ENCODE measurements at regions not wholly inside any gene's neighbourhood (a gene's known extent, or its start where the extent isn't known, plus 50 kb on each side); places are given as distances from the start of the nearest gene placed in this dataset.

DNA sequence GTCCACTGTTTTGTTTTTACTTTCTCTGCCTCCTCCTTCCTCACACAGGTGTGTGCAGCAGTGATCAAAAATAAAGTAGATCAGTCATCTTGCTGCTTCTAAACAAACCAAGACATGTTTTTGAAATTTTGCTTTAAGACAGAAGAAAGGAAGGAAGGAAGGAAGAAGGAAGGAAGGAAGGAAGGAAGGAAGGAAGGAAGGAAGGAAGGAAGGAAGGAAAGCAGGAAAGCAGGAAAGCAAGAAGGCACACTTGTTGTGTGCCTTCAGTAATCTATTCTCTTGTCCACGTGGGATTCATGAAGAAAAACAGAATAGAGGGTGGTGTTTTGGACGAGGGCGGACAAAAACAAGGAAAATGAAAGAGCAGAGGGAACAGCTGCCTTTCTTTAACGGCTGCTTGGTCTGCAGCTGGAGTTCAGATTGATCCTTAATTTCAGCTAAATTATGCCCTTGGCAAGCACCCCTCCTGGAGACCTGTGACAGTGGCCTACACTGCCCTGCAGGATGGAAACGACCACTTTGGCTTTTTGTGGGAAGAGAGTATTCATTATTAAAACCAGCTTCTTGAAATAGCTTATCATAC, 188.5 kb upstream of the IRX3 start:
- no peak for DNase-seq (ENCODE audit: low read depth)

DNA sequence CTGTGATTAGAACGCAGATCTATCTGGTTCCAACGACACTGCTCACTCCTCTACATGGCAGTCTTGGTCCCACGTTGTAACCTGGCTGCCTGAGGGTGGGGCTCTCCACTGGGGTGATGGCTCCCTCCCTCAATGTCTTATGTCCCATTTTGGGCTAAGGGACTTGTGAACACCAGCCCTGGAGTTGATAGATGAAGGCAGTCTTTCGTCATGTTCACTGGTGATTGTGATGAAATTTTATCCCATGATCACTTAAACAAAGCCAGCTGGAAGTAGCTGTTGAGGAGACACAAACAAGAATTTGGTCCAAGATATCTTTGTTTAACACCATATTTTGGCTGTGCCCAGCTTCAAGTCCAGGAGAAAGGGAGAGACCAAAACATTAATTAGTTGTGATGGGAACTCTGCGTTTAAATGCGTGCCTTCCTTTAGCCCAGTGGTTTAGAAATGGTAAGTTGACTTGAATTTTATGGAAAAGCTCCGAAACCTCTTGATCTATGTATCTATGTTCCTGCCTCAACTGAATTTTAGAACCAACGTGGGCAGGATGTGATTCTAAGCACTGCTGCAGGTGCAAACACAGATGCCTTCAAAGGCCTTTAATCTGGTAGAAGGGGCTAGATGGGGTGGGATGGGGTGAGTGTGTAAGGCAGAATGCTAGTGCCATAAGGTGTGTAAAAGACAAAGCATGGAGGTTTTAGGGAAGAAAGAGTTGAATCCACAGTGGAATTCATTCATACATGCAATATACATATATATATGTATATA, 186.8 kb upstream of the IRX3 start:
- DNase-seq (ENCODE audit: low read depth), result no peak

GRCh38 chr16:54467398-54467797, 180.8 kb upstream of the IRX3 start:
- DNase-seq (ENCODE audit: low read depth), result no peak

DNA sequence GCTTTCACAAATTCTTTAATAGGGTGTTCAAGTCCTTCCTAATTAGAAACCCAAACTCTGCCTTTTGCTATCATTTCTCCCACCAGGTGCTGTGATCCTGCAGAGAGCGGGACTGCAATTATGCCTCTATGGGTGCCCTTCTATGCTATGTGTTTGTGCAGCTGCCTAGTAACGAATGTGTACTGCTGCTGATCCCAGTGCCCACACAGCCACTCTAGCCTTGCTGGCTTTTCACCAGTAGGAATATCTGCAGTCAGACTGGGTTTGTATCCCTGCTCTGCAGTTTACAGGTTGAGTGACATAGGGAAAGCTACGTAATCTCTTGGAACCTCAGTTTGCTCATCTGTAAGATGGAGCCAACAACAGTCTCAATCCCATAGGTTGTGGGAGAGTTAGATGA, 179.6 kb upstream of the IRX3 start:
- no peak for DNase-seq (ENCODE audit: low read depth)

- DNase-seq (ENCODE audit: low read depth), result no peak
Observed at GRCh38 chr16:54465063-54465462, 178.5 kb upstream of the IRX3 start.

DNA sequence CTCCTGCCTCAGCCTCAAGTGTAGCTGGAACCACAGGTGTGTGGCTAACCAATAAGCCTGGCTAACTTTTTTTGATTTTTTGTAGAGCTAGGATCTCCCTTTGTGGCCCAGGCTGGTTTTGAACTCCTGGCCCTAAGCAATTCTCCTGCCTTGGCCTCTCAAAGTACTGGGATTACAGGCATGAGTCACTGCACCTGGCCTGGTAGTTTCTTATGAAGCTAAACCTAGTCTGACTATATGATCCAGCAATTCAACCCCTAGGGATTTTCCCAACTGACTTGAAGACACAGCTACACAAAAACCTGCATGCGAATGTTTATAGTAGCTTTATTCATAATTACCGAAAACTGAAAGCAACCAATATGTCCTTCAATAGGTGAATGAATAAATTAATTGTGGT, 176.2 kb upstream of the IRX3 start:
- no peak for DNase-seq (ENCODE audit: low read depth)

DNA sequence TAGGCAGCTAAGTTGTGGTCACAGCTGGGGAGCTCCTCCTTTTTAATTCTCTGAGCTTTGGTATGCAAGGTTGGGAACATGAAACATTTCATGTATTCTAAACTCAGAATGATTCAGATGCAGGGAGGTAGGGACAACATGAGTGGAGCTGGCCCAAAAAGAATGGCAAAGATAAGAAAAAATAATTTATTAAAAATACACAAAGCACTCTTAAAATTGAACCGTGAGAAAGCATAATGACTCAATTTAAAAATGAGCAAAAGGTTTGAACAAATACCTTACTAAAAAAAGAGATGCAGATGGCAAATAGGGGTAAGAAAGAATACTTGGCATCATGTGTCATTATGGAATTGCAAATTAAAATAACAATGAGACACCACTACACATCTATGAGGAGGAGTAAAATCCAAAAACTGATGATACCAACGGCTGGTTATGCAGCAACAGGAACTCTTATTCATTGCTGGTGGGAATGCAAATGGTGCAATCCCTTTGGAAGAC, 175.6 kb upstream of the IRX3 start:
- no peak for DNase-seq (ENCODE audit: low read depth)

GRCh38 chr16:54460263-54460860, 173.8 kb upstream of the IRX3 start:
- DNase-seq (ENCODE audit: low read depth), result no peak

- DNase-seq (ENCODE audit: low read depth), result no peak
Observed at GRCh38 chr16:54459509-54460262, 173.1 kb upstream of the IRX3 start.

DNA sequence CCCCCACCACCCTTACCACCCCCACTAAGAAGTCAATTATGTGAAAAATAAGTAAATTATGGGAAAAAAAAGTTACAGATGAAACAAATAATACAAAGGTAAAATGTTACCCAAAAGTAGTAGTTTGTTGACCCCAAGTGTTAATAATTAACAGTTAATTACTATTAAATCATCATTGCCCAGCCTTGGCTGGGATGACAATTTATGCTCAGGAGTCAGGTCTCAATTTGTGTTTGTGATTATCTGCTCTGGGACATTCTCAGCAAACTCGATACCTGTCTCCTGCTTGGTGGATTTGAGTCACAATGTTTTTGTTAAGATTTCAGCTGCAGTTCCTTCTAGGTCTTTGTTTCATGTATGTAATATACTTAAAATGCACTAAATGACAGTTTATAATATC, 172.3 kb upstream of the IRX3 start:
- DNase-seq (ENCODE audit: low read depth), result no peak

GRCh38 chr16:54456291-54456690, 169.7 kb upstream of the IRX3 start:
- no peak for DNase-seq (ENCODE audit: low read depth)

DNA sequence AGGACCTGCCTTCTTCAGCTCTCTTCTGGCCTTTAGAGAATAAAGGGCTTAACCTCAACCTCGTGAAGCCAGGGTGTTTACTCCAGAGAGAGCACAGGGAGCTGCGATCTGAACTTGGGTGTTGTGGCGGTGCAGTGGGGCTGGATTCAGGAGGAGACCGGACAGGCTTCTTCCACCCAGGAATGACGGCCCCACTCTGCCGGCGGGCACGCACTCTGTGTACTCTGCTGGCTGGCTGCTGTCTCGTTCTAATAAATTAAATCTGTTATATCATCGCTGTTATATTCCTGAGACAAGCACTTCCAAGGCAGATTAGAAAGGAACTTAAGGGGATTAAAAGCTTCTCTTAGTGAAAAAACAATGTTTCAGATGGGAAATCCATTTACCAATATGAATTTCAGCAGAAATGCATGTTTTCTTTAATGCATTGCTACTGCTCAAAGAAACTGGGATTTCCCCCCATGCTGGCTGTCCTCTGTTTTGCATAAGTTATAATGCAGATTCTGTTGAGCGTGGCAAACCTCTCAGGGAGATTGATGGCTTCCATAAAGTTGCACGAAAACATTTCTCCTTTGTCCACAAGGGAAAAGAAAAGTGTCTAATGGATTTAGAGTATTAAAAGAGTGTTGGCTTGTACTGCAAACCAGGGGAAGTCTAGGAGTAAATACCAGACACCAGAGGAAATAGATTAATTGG, 168.6 kb upstream of the IRX3 start:
- DNase-seq (ENCODE audit: low read depth), result no peak

DNA sequence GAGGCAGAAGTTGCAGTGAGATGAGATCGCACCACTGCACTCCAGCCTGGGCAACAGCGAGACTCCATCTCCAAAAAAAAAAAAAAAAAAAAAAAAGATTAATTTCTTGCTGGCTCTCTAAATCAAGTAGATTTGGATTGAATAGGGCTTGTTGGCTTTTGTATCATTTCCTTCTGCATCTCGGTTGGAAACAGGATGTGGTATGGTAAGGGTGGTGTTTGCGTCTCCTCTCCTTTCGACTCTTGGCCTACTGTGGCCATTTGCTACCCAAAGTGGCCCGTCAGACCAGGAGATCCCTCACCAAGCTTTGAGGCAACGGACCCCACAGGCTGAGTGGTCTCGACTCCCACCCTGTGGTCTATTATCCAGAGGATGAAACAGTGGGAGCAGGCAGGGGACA, 168.0 kb upstream of the IRX3 start:
- no peak for DNase-seq (ENCODE audit: low read depth)

- no peak for DNase-seq (ENCODE audit: low read depth)
Observed at GRCh38 chr16:54453871-54454270, 167.3 kb upstream of the IRX3 start.

- DNase-seq (ENCODE audit: low read depth), result no peak
Observed at GRCh38 chr16:54447576-54448440, 161.2 kb upstream of the IRX3 start.

- DNase-seq (ENCODE audit: low read depth), result no peak
Observed at GRCh38 chr16:54446639-54447038, 160.1 kb upstream of the IRX3 start.

DNA sequence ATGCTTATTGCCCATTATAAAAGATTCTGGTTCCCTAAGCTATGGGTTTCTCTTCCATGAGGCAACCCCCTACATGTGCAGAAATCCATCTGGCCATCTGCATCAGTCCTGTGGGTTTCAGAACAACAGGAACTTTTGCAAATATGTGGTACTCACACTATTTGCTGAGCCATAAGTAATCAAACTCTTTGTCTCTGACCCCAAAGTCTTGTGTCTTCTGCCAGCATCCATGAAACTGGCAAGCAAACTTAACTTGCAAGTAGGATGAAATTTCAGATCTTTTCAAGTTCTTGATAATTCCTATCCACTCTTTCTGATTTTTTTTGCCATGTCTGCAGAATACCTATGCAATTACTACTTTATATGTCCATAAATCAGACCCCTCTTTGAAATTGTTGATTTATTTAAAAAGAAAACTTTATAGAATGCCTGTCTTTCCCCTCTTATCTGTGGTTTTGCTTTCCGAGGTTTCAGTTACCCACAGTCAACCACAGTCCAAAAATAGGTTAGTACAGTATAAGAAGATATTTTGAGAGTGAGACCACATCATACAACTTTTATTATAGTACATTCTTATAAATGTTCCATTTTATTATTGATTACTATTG, 158.4 kb upstream of the IRX3 start:
- no peak for DNase-seq (ENCODE audit: low read depth)

- DNase-seq (ENCODE audit: low read depth), result no peak
Observed at GRCh38 chr16:54443839-54444238, 157.3 kb upstream of the IRX3 start.

DNA sequence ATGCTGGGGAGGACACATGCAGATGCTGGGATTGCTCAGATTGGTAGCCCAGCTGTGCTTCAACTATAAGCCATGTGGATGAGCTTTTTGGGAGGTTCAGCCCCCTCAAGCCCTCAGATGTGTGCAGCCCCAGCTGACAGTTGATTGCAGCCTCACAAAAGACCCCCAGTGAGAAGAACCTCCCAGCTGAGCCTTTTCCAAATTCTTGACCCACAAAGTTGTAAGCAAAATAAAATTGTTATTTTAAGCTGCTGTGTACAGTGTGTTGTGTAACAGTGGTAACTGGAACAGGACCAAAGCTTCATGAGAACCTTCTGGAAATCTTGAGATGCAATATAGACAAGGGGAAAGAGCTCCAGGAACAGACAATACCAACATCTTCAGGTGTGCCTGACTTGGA, 156.8 kb upstream of the IRX3 start:
- no peak for DNase-seq (ENCODE audit: low read depth)

GRCh38 chr16:54442864-54443263, 156.3 kb upstream of the IRX3 start:
- DNase-seq (ENCODE audit: low read depth), result no peak

DNA sequence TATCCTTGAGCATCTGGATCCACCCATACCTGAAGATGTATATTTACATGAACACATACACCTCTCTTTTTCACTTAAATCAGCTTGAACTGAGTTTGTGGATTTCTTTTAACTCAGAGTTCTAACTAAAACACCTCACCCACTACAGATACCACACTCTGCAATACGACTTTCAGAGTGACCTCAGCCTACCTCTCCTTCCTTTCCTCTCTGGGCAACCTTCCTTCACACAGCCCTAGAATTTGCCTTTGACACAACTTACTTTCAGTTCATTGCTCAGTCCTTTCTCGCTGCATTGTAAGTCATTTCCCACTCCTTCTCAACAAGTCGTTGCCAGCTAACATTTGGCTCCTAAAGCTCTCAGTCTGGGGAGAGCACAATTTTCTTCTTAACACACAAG, 151.9 kb upstream of the IRX3 start:
- no peak for DNase-seq (ENCODE audit: low read depth)
